ENCODE measurements at regions not wholly inside any gene's neighbourhood (a gene's known extent, or its start where the extent isn't known, plus 50 kb on each side); places are given as distances from the start of the nearest gene placed in this dataset.
"Not testable (repeated sequence)": the region's sequence is repeated elsewhere in the genome, so short reads cannot be mapped to it uniquely, and the experiment has no call there.

DNA sequence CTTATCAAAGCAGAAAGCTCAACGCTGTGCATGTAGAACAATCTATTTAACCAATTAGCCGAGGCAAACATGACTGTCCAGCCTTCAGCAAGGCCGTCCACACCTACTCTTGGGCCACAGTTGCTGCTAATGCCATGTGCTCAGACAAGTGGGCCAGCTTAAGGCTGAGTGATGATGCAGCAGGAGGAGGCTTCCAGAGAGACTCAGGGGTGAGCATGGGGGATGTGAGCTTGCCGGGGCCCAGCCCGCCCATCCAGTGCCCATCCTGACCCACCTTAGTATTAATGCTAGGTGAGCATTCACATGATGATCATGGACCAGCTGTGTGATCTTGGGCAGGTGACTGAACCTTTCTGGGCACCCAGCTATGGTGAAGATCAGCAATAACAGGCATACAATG, 150.1 kb downstream of the TPRA1 start:
- peak; percentile 23 for DNase-seq (ENCODE audit: low spot score)

GRCh38 chr3:127439621-127440020, 150.9 kb downstream of the TPRA1 start:
- DNase-seq (ENCODE audit: low spot score): peak; percentile 9

DNA sequence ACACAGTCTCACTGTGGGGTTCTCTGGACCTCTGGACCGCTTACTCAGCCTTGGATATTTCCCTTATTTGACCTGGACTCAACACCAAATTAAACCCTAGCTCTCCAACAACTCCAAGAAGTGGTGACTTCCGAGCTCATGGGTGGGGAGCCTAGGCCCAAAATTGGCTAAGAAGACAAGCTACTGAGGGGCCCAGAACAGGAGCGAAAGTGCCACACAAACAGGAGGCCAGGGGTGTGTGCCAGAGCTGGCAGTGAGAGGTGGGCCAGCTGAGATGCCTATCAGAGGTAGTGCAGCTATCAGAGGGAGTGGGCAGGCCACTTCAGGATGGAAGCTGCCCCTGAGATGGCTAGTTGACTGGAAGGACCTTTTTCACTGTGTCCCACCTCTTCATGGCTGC, 151.1 kb upstream of the PRR20G start:
- no peak for DNase-seq (ENCODE audit: low spot score)

- DNase-seq (ENCODE audit: low spot score): no peak
Measured at GRCh38 chr3:127438371-127438770, 150.5 kb upstream of the PRR20G start.

- DNase-seq (ENCODE audit: low spot score): not testable (repeated sequence)
Measured at GRCh38 chr3:127435299-127435698, 147.5 kb upstream of the PRR20G start.

DNA sequence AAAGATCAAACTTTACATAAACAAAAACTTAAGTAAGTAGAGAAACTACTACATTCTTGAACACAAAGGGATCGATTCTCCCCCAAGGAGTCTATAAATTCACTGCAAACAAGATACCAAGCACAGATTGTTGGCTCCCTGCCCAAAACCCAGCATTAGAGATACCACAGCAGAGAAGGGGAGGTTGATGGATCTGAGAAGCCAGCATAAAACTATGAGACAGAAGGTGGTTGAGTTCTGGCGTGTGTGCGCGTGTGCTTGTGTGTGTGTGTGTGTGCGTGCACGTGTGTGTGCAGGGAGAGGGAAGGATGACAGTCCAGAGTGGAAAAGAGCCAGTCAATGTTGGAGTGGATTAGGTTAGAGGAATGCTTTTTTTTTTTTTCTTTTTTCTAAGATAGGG, 143.2 kb upstream of the PRR20G start:
- DNase-seq (ENCODE audit: low spot score): peak; percentile 14

- DNase-seq (ENCODE audit: low spot score): peak; percentile 17
Measured at GRCh38 chr3:127428344-127428997, 140.6 kb upstream of the PRR20G start.

DNA sequence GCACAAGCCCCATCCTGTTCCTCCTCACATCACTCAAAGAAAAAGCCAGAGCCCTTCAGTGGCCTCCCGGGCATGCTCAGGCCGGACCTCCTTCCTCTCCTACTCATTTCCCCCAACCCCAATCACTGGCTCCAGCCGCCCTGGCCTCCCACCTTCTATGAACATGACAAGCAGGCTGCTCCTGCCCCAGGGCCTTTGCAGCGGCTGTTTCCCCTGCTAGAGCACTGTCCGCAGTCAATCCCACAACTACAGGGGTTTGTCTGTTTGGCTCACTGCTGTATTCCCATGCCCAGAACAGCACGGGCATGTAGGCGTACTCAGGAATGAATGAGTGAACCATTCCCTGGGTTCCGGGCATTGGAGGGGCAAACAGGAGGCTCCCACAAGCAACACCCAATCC, 139.8 kb upstream of the PRR20G start:
- DNase-seq (ENCODE audit: low spot score): peak; percentile 20

DNA sequence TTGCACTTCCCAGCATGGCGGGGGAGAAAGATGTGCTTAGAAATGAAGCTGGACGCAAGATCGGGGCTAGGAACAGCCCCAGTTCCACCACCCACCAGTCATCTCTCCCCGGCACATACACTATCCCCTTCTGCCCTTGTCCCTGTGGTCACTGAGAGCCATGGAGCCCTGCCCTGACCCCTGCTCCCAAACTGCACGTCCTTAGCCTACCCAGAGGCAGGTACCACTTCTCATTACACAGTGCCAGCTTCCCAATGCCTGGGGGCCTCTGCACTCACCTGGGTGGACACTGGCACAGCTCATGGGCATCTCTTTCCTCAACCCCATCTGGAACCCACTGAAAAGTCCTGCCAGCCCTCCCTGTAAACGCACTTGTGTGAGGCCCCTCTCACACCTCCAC, 139.3 kb upstream of the PRR20G start:
- DNase-seq (ENCODE audit: low spot score): peak; percentile 24

DNA sequence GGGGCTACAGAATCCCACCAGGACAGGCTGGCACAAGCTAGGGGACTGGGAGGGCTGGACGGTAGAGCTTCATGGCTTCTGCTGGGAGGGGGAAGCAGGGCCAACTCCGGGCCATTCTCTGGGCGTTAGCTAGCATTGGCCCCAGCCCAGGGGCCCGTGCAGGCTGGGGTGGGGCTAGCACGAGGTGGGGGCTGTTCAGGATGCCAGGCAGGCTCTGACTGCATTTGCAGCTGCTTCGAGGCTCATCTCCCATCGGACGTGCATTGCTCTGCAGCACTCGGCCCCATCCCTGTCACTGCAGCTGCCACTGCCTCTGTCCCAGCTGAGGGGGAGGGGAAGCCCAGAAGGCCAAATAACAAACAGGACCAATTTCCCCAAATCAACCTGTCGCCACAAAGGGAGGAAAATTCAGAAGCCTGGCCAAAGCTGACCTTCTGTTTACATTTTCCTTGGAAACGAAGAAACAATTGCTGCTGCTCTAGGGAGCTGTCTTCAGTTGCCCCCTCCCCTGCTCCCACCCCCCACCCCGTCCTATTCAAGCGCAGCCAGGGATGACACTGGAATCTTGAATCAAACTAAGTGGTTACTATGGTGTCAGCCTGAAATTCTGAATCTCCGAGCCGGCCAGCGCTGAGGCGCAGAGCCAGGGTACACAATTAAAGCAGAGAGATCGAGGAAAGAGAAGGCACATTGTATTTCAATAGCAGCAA, 138.8 kb upstream of the PRR20G start:
- DNase-seq (ENCODE audit: low spot score): peak; percentile 35

DNA sequence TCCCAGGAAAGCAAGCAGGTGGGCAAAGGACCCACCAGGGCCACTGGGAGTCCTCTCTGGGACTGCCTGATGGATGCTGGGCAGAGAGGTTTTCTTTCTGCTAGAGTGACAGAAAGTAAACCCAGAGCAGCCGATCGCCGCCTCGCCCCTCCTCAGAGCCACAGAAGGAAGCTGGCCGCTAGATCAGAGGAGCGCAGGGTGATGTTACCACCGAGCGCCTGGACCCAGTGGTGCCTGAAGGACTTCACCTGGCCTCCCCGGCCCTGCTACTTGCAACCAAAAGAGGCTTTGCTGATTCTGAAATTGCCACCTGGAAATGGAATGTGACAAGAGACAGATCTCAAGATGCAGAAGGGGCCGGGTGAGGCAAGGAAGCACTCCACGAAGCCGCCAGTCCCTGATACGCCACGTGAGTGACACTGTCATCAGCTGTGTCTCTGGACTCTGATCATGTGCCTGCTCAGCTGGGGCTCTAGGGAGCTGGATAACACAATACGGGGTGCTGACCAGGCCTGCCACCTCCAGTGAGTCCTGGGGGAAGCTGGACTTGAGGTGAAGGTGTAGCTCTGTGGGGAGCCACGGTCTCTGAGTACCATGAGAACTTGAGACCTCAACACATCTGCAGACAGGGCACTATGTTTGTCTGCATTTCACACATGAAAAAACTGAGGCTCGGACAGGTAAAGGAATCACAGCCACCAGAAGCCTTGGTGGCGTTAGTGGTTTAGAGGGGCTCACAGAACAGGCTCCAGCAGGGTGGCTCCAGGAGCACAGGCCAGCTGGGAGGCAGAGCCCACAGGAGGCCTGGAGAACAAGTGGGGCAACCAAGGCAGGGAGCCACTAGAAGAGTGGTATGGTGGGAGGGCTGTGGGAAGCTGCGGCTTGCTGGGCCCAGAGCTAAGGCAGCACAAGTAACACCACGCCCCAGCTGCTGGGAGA, 137.9 kb upstream of the PRR20G start:
- DNase-seq (ENCODE audit: low spot score): peak; percentile 37

DNA sequence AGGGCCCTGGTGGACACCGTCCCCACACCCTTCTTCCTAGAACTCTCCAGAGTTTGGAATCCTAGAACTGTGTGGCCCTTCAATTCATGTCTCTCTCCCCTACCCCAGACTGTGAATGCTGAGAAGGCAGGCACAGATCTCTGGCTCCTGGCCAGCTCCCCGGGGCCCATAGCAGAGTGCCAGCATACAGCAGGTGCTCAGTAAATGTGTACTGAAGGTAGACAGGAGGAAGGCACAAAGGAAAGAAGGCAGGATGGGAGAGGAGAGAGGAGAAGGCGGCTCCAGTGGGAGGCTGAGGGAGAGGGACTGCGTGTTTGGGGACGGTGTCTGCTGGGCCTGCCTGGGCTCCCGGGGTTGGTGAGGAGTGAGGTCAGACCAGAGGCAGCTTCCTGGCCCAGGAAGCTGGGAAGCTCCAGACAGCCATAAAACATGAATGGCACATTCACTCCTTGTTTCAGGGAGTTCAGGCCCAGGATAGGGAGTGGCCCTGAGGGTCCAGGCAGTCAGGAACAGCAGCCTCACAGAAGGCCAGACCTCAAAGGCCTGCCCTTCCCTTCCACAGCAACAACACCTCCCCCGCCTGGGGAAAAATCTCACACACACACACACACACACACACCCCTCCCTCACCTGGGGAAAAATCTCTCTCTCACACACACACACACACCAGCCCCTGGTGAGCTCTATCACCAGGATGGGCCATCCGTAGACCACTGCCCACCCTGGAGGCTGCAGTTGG, 137.1 kb upstream of the PRR20G start:
- DNase-seq (ENCODE audit: low spot score): peak; percentile 32

DNA sequence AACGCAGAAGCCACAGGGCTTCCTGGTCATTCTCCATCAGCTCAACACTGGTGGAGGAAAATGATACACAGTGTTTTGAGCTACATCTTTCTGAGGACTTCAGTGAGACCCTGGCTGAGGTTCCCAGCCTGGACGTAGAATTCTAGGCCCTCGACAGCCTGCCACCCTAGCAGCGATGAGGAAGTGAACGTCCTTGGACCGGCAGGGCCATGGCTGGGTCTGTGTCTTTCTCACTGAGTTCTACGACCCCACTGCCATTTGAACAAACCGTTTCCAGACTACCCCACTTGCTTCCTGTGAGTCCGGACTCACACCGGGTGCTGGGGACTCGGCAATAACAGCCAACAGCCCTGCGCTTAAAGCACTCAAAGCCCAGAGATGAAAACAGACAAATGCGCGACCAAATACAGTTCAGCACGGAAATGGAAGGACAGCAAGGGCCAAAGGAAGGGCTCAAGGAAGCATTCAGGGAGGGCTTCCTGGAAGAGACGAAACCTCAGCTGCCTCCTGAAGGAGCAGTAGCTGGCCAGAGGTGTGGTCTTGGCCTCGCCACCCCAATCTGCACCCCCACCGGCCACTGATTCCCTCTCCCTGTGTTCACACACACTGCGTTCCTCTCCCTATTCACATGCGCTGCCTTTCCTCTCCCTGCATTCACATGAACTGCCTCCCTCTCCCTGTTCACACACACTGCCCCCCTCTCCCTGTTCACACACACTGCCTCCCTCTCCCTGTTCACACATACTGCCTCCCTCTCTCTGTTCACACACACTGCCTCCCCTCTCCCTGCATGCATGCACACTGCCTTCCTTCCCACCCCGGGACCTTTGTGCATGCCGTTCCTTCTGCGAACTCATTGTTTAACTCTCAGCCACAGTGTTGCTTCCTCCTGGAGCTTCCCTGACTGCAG, 136.3 kb upstream of the PRR20G start:
- DNase-seq (ENCODE audit: low spot score): peak; percentile 23

- DNase-seq (ENCODE audit: low spot score): peak; percentile 32
Measured at GRCh38 chr3:127422663-127423375, 135.0 kb upstream of the PRR20G start.

DNA sequence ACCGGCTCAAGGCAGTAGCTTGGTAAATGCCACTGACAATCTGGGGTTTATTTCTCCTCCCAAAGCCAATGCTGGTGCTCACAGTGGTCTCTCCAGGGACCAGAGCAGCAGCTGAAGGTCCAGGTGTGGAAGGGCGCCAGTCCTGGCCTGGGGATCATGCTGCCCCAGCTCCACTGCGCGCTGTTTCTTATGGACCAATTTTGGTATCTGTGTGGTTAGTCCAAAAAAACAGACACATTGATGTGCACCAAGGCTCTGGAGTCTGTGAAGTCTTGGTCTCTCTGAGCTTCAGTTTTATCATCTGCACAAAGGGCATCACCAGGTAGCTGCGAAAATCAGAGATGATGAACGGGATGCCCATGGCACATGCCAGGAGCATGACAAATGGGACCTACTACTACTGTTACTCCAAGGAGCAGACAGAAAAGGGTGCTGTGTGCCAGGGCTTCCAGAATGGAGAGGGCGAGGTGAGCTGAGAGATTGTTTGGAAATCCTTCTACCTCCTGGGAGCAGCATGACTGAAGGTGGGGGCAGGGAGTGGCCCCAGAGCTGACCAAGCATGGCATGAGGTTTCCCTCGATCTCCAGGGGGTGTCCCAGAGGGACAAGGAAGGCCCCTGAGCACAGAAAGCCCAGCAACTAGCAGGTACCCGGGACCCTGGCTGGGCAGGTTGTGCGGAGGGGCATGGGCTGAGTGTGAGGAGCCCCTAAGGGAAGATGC, 134.3 kb upstream of the PRR20G start:
- DNase-seq (ENCODE audit: low spot score): no peak

GRCh38 chr3:127420829-127421228, 133.0 kb upstream of the PRR20G start:
- DNase-seq (ENCODE audit: low spot score): no peak

GRCh38 chr3:127419641-127420553, 132.1 kb upstream of the PRR20G start:
- DNase-seq (ENCODE audit: low spot score): no peak

DNA sequence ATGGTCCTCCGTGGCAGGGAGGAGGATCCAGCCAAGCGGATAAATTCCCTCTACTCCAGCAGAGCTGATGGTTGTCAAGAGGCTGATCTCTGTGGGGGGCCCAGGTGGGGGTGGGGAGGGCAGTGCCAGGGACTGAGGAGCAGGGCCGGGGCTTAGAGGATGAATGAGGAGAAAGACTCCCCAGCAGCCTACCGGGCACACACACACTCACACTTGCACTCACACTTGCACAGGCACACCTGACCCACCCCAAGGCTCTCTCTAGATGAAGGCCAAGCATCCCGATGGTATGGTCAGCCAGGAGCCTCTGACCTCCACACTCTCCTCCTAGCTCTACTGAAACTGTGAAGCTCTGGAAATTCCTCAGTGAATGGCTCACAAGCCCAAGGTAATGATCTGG, 131.3 kb upstream of the PRR20G start:
- no peak for DNase-seq (ENCODE audit: low spot score)
